BLaER1 treated with 17β-estradiol and CSF1 and Interleukin-3, amounts not matched to agents 10 nM and 100 nM (cell line): ENCODE measurements at regions not wholly inside any gene's neighbourhood (a gene's known extent, or its start where the extent isn't known, plus 50 kb on each side); places are given as distances from the start of the nearest gene placed in this dataset.
"Not testable (repeated sequence)": the region's sequence is repeated elsewhere in the genome, so short reads cannot be mapped to it uniquely, and the experiment has no call there.

ENCODE experiments used
- H3K27ac ChIP-seq, 11 experiments: shearing (Covaris generic); formaldehyde crosslinking; 2 replicates each; pipeline ENCODE4 v1.8.1; 2022
- H3K27me3 ChIP-seq, 11 experiments: shearing (Covaris generic); formaldehyde crosslinking; 2 replicates each; pipeline ENCODE4 v1.8.1; 2022
- H3K36me3 ChIP-seq, 11 experiments: shearing (Covaris generic); formaldehyde crosslinking; 2 replicates each; pipeline ENCODE4 v1.8.1; 2022
- H3K4me1 ChIP-seq, 10 experiments: shearing (Covaris generic); formaldehyde crosslinking; 2 replicates each; pipeline ENCODE4 v1.8.1; 2022
- H3K4me2 ChIP-seq, 11 experiments: shearing (Covaris generic); formaldehyde crosslinking; 2 replicates each; pipeline ENCODE4 v1.8.1; 2022
- H3K4me3 ChIP-seq, 10 experiments: shearing (Covaris generic); formaldehyde crosslinking; 2 replicates each; pipeline ENCODE4 v1.8.1; 2022
- H3K9ac ChIP-seq, 11 experiments: shearing (Covaris generic); formaldehyde crosslinking; 2 replicates each; pipeline ENCODE4 v1.8.1; 2022
- H3K9me3 ChIP-seq, 11 experiments: shearing (Covaris generic); formaldehyde crosslinking; replicated peaks in 1 of 11; 2 replicates each; pipeline ENCODE4 v1.8.1; 2022
- H4K20me1 ChIP-seq, 11 experiments: shearing (Covaris generic); formaldehyde crosslinking; 2 replicates each; pipeline ENCODE4 v1.8.1; 2022
- Cebpa-rat ChIP-seq, 11 experiments: shearing (Covaris generic); IDR thresholded peaks; 2 replicates each; pipeline ENCODE4 v1.8.1; 2022

GRCh38 chr11:92061456-92062062, 163.1 kb upstream of the FAT3 start:
- Histone ChIP-seq H4K20me1 (no peaks in the 10 kb centered on the region), H3K4me3 (no peak overlapping the region), H3K4me1 (no peaks in the 10 kb centered on the region), H3K9me3 (no peaks in the 10 kb centered on the region), H3K4me2 (no peak overlapping the region), H3K36me3 (no peaks in the 10 kb centered on the region), H3K9ac (no peak overlapping the region), H3K27ac (no peak overlapping the region), H3K27me3 (no peaks in the 10 kb centered on the region)
- no peak for TF ChIP-seq Cebpa-rat (IDR thresholded peaks at IDR 0.05)

- H3K4me3 ChIP-seq: no peak overlapping the region
- H3K36me3 ChIP-seq: no peaks in the 10 kb centered on the region
- H4K20me1 ChIP-seq: no peaks in the 10 kb centered on the region
- H3K27me3 ChIP-seq: no peaks in the 10 kb centered on the region
- no peaks in the 10 kb centered on the region for H3K4me1 ChIP-seq
- H3K27ac ChIP-seq: no peak overlapping the region
- no peak overlapping the region for H3K9ac ChIP-seq
- TF ChIP-seq Cebpa-rat (IDR thresholded peaks at IDR 0.05): no peak
- H3K9me3 ChIP-seq: no peaks in the 10 kb centered on the region
- H3K4me2 ChIP-seq: no peak overlapping the region
Measured at GRCh38 chr11:92057849-92058442, 166.7 kb upstream of the FAT3 start.

- Histone ChIP-seq H3K4me2 (no peak overlapping the region), H3K9me3 (no peaks in the 10 kb centered on the region), H4K20me1 (no peaks in the 10 kb centered on the region), H3K36me3 (no peaks in the 10 kb centered on the region), H3K27ac (no peak overlapping the region), H3K4me3 (no peak overlapping the region), H3K27me3 (no peaks in the 10 kb centered on the region), H3K9ac (no peak overlapping the region), H3K4me1 (peaks cover 0 to 9% (median 2%) of the 10 kb centered on the region in 10 experiments; a peak in 6 of 20 replicates)
- no peak for TF ChIP-seq Cebpa-rat (IDR thresholded peaks at IDR 0.05)
Measured at GRCh38 chr11:92053216-92053615, 171.4 kb upstream of the FAT3 start.

GRCh38 chr11:92050305-92050704, 174.3 kb upstream of the FAT3 start:
- H3K27me3 ChIP-seq: no peaks in the 10 kb centered on the region

GRCh38 chr11:92048415-92048814, 176.2 kb upstream of the FAT3 start:
- Histone ChIP-seq H3K27me3 (no peaks in the 10 kb centered on the region), H3K4me2 (no peak overlapping the region), H3K9ac (no peak overlapping the region), H3K36me3 (no peaks in the 10 kb centered on the region), H4K20me1 (no peaks in the 10 kb centered on the region), H3K4me3 (no peak overlapping the region), H3K27ac (no peak overlapping the region), H3K9me3 (no peaks in the 10 kb centered on the region), H3K4me1 (peaks cover 0 to 9% (median 2%) of the 10 kb centered on the region in 10 experiments; a peak in 6 of 20 replicates)
- TF ChIP-seq Cebpa-rat (IDR thresholded peaks at IDR 0.05): no peak

More at GRCh38 chr11:92050305-92050704, 174.3 kb upstream of the FAT3 start:
- peak overlapping the region in 3 of 11 experiments; percentile 8 to 30 (median 13); a peak in 4 of 22 replicates for H3K4me2 ChIP-seq
- TF ChIP-seq Cebpa-rat (IDR thresholded peaks at IDR 0.05): no peak
- no peak overlapping the region for H3K27ac ChIP-seq
- H3K9me3 ChIP-seq: no peaks in the 10 kb centered on the region
- no peak overlapping the region for H3K9ac ChIP-seq
- H3K36me3 ChIP-seq: no peaks in the 10 kb centered on the region
- H3K4me3 ChIP-seq: no peak overlapping the region
- H3K4me1 ChIP-seq: peaks cover 0 to 9% (median 2%) of the 10 kb centered on the region in 10 experiments; a peak in 6 of 20 replicates
- H4K20me1 ChIP-seq: no peaks in the 10 kb centered on the region

- H4K20me1 ChIP-seq: no peaks in the 10 kb centered on the region
Measured at GRCh38 chr11:92046103-92046502, 178.5 kb upstream of the FAT3 start.

GRCh38 chr11:92045301-92045700, 179.3 kb upstream of the FAT3 start:
- no peaks in the 10 kb centered on the region for H3K9me3 ChIP-seq
- H4K20me1 ChIP-seq: no peaks in the 10 kb centered on the region
- no peak overlapping the region for H3K4me3 ChIP-seq
- no peak overlapping the region for H3K27ac ChIP-seq
- H3K4me2 ChIP-seq: no peak overlapping the region
- H3K27me3 ChIP-seq: no peaks in the 10 kb centered on the region
- peaks cover 0 to 6% (median under 1%) of the 10 kb centered on the region in 10 experiments; a peak in 6 of 20 replicates for H3K4me1 ChIP-seq
- no peaks in the 10 kb centered on the region for H3K36me3 ChIP-seq
- no peak overlapping the region for H3K9ac ChIP-seq
- TF ChIP-seq Cebpa-rat (IDR thresholded peaks at IDR 0.05): no peak

More at GRCh38 chr11:92046103-92046502, 178.5 kb upstream of the FAT3 start:
- Histone ChIP-seq H3K4me1 (peaks cover 0 to 9% (median 2%) of the 10 kb centered on the region in 10 experiments; a peak in 6 of 20 replicates), H3K9me3 (no peaks in the 10 kb centered on the region), H3K4me3 (no peak overlapping the region), H3K4me2 (no peak overlapping the region), H3K27ac (no peak overlapping the region), H3K27me3 (no peaks in the 10 kb centered on the region), H3K9ac (no peak overlapping the region), H3K36me3 (no peaks in the 10 kb centered on the region)
- TF ChIP-seq Cebpa-rat (IDR thresholded peaks at IDR 0.05): no peak

- no peak for TF ChIP-seq Cebpa-rat (IDR thresholded peaks at IDR 0.05)
- H3K27me3 ChIP-seq: no peaks in the 10 kb centered on the region
- H3K4me2 ChIP-seq: no peak overlapping the region
- no peaks in the 10 kb centered on the region for H3K36me3 ChIP-seq
- H3K4me1 ChIP-seq: peaks cover 0 to 9% (median 3%) of the 10 kb centered on the region in 10 experiments; a peak in 7 of 20 replicates
- H3K4me3 ChIP-seq: no peak overlapping the region
- H3K9ac ChIP-seq: no peak overlapping the region
- no peaks in the 10 kb centered on the region for H4K20me1 ChIP-seq
- no peak overlapping the region for H3K27ac ChIP-seq
- H3K9me3 ChIP-seq: no peaks in the 10 kb centered on the region
Measured at GRCh38 chr11:92035488-92035887, 189.1 kb upstream of the FAT3 start.

- not testable (repeated sequence) for H3K4me2 ChIP-seq, H3K27ac ChIP-seq, H3K9ac ChIP-seq, H3K4me3 ChIP-seq, H3K4me1 ChIP-seq, H3K27me3 ChIP-seq, H3K9me3 ChIP-seq, H3K36me3 ChIP-seq, H4K20me1 ChIP-seq
Measured at GRCh38 chr11:92027136-92027535, 197.5 kb upstream of the FAT3 start.

- H3K9ac ChIP-seq: no peak overlapping the region
- no peak for TF ChIP-seq Cebpa-rat (IDR thresholded peaks at IDR 0.05)
- no peak overlapping the region for H3K4me2 ChIP-seq
Measured at GRCh38 chr11:92026664-92027063, 198.0 kb upstream of the FAT3 start.

More at GRCh38 chr11:92026664-92027063, 198.0 kb upstream of the FAT3 start:
- H3K27ac ChIP-seq: no peak overlapping the region
- no peaks in the 10 kb centered on the region for H3K9me3 ChIP-seq
- H3K4me3 ChIP-seq: no peak overlapping the region
- no peaks in the 10 kb centered on the region for H3K4me1 ChIP-seq
- H3K27me3 ChIP-seq: no peaks in the 10 kb centered on the region
- H4K20me1 ChIP-seq: no peaks in the 10 kb centered on the region
- no peaks in the 10 kb centered on the region for H3K36me3 ChIP-seq
